GM23338 (cell line): ENCODE measurements at regions not wholly inside any gene's neighbourhood (a gene's known extent, or its start where the extent isn't known, plus 50 kb on each side); places are given as distances from the start of the nearest gene placed in this dataset.

Experiments
- CREB1 ChIP-seq: fragments of 250-450 bp; sonication (Bioruptor Pico); IDR thresholded peaks from 2 replicates; pipeline ENCODE4 v1.5.0; 2020; ENCODE audit warnings: low read depth, mild to moderate bottlenecking, moderate library complexity
- CTCF ChIP-seq, 2 experiments: fragments of 200-600 bp in 1 of 2; sonication (generic) in 1 of 2; conservative IDR thresholded peaks; 2 replicates each; pipeline versions ENCODE4 v1.5.1 to v1.6.1; 2016 to 2017; ENCODE audit warnings: antibody characterized with exemption in 2 of 2, low read depth in 2 of 2, mild to moderate bottlenecking in 2 of 2, moderate library complexity in 1 of 2
- ETS1 ChIP-seq: IDR thresholded peaks from 2 replicates; pipeline ENCODE4 v1.6.1; 2016; ENCODE audit warnings: antibody characterized with exemption
- EZH2 ChIP-seq: fragments of 200-600 bp; sonication (generic); IDR thresholded peaks from one replicate; pipeline ENCODE4 v1.8.0; 2017; ENCODE audit warnings: antibody characterized with exemption, mild to moderate bottlenecking, low read depth; ENCODE audit not compliant: unreplicated experiment
- NANOG ChIP-seq: IDR thresholded peaks from 2 replicates; pipeline ENCODE4 v1.6.1; 2016; ENCODE audit warnings: antibody characterized with exemption, borderline replicate concordance
- POLR2AphosphoS5 ChIP-seq: IDR thresholded peaks from 2 replicates; pipeline ENCODE4 v1.6.1; 2016; ENCODE audit warnings: antibody characterized with exemption, low read depth
- REST ChIP-seq: IDR thresholded peaks from one replicate; pipeline ENCODE4 v1.6.1; 2018; ENCODE audit warnings: antibody characterized with exemption; ENCODE audit not compliant: unreplicated experiment

- TF ChIP-seq CTCF (conservative IDR thresholded peaks at IDR 0.05; ENCODE audit: low read depth in 2 of 2) (no peak), REST (no peak), NANOG (no peak), EZH2 (no peak), POLR2AphosphoS5 (no peak), CREB1 (CRISPR knock-in tag) (no peak), ETS1 (no peak)
Observed at GRCh38 chr5:152855441-152855840, 450.4 kb upstream of the NMUR2 start.
